Mammary epithelial cell (primary cell): ENCODE measurements at regions not wholly inside any gene's neighbourhood (a gene's known extent, or its start where the extent isn't known, plus 50 kb on each side); places are given as distances from the start of the nearest gene placed in this dataset.

Experiments
- EZH2 ChIP-seq: IDR thresholded peaks from 2 replicates; pipeline ENCODE4 v1.6.1; 2012; ENCODE audit warnings: low read length, inconsistent platforms, borderline replicate concordance
- TF ChIP-seq, protein P1 (sequence below), 2 donors: IDR thresholded peaks in 1 of 2; conservative IDR thresholded peaks in 1 of 2; 2 replicates each; pipeline ENCODE4 v1.5.1; 2011 to 2012; ENCODE audit warnings: inconsistent platforms in 2 of 2, low read length in 2 of 2, mild to moderate bottlenecking in 2 of 2, control low read depth in 1 of 2, low read depth in 1 of 2; ENCODE audit not compliant: insufficient read depth in 1 of 2; ENCODE audit errors: extremely low read depth in 1 of 2

DNA sequence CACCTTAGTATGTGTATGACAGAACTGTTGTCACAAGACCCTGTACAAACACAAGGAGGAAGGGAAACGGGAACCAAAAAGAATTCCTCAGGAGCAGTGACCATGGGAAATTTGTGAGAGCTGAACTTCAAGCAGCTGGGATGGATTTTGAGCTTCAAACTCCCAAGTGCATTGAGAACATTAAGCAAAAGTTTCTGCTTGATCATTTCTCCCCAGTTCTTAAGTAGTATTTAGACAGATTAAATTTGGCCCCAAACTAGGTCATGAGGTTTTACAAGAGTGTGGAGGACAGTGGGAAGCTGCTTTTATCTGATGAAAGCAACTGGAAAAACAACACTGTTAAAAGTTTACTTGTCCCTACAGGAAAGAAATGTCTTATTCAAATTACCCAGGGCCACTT, 206.0 kb upstream of the DCN start:
- TF ChIP-seq, protein P1, sequence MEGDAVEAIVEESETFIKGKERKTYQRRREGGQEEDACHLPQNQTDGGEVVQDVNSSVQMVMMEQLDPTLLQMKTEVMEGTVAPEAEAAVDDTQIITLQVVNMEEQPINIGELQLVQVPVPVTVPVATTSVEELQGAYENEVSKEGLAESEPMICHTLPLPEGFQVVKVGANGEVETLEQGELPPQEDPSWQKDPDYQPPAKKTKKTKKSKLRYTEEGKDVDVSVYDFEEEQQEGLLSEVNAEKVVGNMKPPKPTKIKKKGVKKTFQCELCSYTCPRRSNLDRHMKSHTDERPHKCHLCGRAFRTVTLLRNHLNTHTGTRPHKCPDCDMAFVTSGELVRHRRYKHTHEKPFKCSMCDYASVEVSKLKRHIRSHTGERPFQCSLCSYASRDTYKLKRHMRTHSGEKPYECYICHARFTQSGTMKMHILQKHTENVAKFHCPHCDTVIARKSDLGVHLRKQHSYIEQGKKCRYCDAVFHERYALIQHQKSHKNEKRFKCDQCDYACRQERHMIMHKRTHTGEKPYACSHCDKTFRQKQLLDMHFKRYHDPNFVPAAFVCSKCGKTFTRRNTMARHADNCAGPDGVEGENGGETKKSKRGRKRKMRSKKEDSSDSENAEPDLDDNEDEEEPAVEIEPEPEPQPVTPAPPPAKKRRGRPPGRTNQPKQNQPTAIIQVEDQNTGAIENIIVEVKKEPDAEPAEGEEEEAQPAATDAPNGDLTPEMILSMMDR (conservative IDR thresholded peaks at IDR 0.05 in 1 of 2, IDR thresholded peaks at IDR 0.05 in 1 of 2; ENCODE audit: extremely low read depth in 1 of 2, insufficient read depth in 1 of 2, low read depth in 1 of 2, low read length in 2 of 2) = no peak
- no peak for TF ChIP-seq EZH2
